NT2/D1 (cell line): ENCODE measurements at regions not wholly inside any gene's neighbourhood (a gene's known extent, or its start where the extent isn't known, plus 50 kb on each side); places are given as distances from the start of the nearest gene placed in this dataset.

Experiments used
- SUZ12 ChIP-seq: IDR thresholded peaks from 2 replicates; pipeline ENCODE4 v1.6.1; 2011; ENCODE audit not compliant: insufficient read length, insufficient read depth; ENCODE audit errors: extremely low read depth
- YY1 ChIP-seq: IDR thresholded peaks from 2 replicates; pipeline ENCODE4 v1.6.1; 2011; ENCODE audit not compliant: insufficient read length, insufficient read depth
- ZNF274 ChIP-seq: IDR thresholded peaks from 2 replicates; pipeline ENCODE4 v1.6.1; 2011; ENCODE audit warnings: mild to moderate bottlenecking, low read depth, low read length

DNA sequence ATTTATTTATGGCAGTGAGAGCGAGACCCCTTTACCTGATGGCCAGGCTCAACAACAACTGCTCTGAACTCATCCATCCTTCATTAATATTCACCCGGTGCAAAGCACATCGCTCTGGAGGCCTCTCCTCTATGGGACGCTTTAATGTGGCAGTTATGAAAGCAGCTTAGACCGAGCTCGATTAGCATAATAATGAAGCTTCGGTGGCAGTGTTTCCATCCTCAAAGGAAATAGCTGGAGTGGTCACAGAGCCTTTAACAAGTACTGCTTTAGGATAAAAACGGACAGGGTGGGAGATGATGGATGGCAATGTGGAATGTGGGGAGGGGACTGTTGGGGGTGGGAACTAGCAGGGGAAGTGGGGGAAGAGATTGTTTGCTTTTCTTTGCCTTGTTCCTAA lies 243.9 kb downstream of the SLC4A3 start:
- TF ChIP-seq YY1 (no peak), ZNF274 (no peak), SUZ12 (no peak)
